ENCODE measurements at regions not wholly inside any gene's neighbourhood (a gene's known extent, or its start where the extent isn't known, plus 50 kb on each side); places are given as distances from the start of the nearest gene placed in this dataset.

DNA sequence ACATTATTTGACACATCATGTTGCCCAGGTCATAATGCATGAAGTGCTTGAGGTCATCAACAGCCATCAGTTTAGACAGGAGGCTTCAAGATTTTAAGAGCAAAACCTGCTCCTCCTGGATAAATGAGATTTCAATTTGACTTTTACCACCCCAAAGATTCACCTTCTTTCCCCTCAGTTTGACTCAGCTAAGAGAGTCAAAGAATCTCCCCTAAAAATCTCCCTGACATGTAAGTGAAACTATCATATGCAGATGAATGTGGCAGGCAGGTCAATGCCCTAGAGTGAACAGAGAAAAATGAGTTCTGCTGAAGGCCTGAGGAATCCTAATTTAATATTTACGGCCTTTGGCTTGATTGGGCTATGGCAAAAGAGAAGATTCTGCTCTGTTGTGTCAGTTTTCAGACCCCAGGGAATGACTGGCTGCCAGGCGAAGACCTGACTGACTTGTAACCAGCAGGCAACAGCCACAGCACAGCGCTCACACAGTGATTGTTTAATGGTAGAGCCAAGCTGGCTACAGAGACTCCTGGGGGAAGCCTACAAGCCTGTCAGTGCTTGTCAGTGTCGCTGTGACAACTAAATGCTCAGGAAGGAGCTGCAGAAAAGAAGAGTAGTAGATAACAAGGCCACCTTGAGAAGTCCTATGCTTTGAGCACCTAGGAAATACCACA is 491.2 kb upstream of the LRRC4C start:
- intact Hi-C loops (cut with micrococcal nuclease), result no loop called here
- H3K4me2 ChIP-seq (replicated peaks; ENCODE audit: extremely low read depth, low read length, poor library complexity, severe bottlenecking), result no peak overlapping the region
- no peaks in the 10 kb centered on the region for H3K79me2 ChIP-seq (ENCODE audit: insufficient read depth, low read length)
- Mint-ChIP-seq H3K27me3 (ENCODE audit: low read depth in 3 of 3) (no peaks in the 10 kb centered on the region), H3K27ac (no peak overlapping the region), H3K4me1 (no peaks in the 10 kb centered on the region), H3K9me3 (peaks cover 2 to 15% (median 4%) of the 10 kb centered on the region in 7 donors), H3K4me3 (no peak overlapping the region), H3K36me3 (no peaks in the 10 kb centered on the region)
- no peaks in the 10 kb centered on the region for H3K36me3 ChIP-seq (replicated peaks in 1 of 2; ENCODE audit: control insufficient read depth in 1 of 2, insufficient read depth in 2 of 2, low read length in 2 of 2)
- H2AFZ ChIP-seq (ENCODE audit: insufficient read depth, low read depth, low read length, poor library complexity, severe bottlenecking), result no peak overlapping the region
- H3K4me3 ChIP-seq (replicated peaks in 1 of 3; ENCODE audit: low read depth in 2 of 3, low read length in 3 of 3), result no peak overlapping the region
- no peaks in the 10 kb centered on the region for H3K4me1 ChIP-seq (ENCODE audit: control insufficient read depth in 1 of 2, insufficient read depth in 2 of 2, low read length in 2 of 2)
- H3K27ac ChIP-seq (ENCODE audit: low read depth in 1 of 2, low read length in 2 of 2), result no peak overlapping the region
- peaks cover 2 to 8% of the 10 kb centered on the region in 2 donors for H3K9me3 ChIP-seq (replicated peaks in 1 of 2; ENCODE audit: control insufficient read depth in 1 of 2, insufficient read depth in 1 of 2, low read length in 2 of 2)
- H4K20me1 ChIP-seq (ENCODE audit: insufficient read depth, low read length), result no peaks in the 10 kb centered on the region
- H3K27me3 ChIP-seq (ENCODE audit: control insufficient read depth in 2 of 2, insufficient read depth in 2 of 2, low read length in 2 of 2), result no peaks in the 10 kb centered on the region
- 98% methylated on average over 4 of the region's 4 CpGs for WGBS (ENCODE audit: insufficient coverage)
- DNase-seq, result no peak
- TF ChIP-seq, protein P1, sequence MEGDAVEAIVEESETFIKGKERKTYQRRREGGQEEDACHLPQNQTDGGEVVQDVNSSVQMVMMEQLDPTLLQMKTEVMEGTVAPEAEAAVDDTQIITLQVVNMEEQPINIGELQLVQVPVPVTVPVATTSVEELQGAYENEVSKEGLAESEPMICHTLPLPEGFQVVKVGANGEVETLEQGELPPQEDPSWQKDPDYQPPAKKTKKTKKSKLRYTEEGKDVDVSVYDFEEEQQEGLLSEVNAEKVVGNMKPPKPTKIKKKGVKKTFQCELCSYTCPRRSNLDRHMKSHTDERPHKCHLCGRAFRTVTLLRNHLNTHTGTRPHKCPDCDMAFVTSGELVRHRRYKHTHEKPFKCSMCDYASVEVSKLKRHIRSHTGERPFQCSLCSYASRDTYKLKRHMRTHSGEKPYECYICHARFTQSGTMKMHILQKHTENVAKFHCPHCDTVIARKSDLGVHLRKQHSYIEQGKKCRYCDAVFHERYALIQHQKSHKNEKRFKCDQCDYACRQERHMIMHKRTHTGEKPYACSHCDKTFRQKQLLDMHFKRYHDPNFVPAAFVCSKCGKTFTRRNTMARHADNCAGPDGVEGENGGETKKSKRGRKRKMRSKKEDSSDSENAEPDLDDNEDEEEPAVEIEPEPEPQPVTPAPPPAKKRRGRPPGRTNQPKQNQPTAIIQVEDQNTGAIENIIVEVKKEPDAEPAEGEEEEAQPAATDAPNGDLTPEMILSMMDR (IDR thresholded peaks at IDR 0.05), result no peak
- H3K9ac ChIP-seq (ENCODE audit: insufficient read depth, low read length, poor library complexity, severe bottlenecking), result no peak overlapping the region

DNA sequence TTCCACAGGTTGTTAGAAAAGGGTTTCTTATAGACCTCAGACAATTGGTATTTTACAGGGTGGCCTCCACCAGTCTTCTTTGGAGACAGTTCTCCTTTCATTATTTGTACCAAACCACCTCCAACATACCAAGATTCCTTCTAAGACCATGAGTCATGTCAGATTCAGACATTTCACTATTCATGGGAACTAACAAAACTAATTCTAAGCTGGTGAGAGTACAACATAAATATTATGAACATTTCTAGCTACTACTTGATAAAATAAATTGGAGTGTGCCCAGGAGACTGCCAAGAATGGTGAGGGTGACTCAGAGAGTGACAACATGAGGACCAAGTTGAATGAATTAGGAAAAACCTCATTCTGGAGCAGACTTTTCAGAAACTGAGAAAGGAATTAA is 494.6 kb upstream of the LRRC4C start:
- no peak overlapping the region for H3K9ac ChIP-seq (ENCODE audit: insufficient read depth, low read length, poor library complexity, severe bottlenecking)
- Mint-ChIP-seq H3K4me1 (no peaks in the 10 kb centered on the region), H3K36me3 (no peaks in the 10 kb centered on the region), H3K9me3 (peaks cover under 1 to 16% (median 7%) of the 10 kb centered on the region in 7 donors), H3K27ac (no peak overlapping the region), H3K4me3 (no peak overlapping the region), H3K27me3 (ENCODE audit: low read depth in 3 of 3) (no peaks in the 10 kb centered on the region)
- H3K4me2 ChIP-seq (replicated peaks; ENCODE audit: extremely low read depth, low read length, poor library complexity, severe bottlenecking), result no peak overlapping the region
- intact Hi-C loops (cut with micrococcal nuclease), result no loop called here
- H3K9me3 ChIP-seq (replicated peaks in 1 of 2; ENCODE audit: control insufficient read depth in 1 of 2, insufficient read depth in 1 of 2, low read length in 2 of 2), result peaks cover 0 to 20% of the 10 kb centered on the region in 2 donors
- DNase-seq, result no peak
- no peaks in the 10 kb centered on the region for H3K79me2 ChIP-seq (ENCODE audit: insufficient read depth, low read length)
- H3K4me1 ChIP-seq (ENCODE audit: control insufficient read depth in 1 of 2, insufficient read depth in 2 of 2, low read length in 2 of 2), result no peaks in the 10 kb centered on the region
- no peak overlapping the region for H2AFZ ChIP-seq (ENCODE audit: insufficient read depth, low read depth, low read length, poor library complexity, severe bottlenecking)
- H3K27ac ChIP-seq (ENCODE audit: low read depth in 1 of 2, low read length in 2 of 2), result no peak overlapping the region
- H3K4me3 ChIP-seq (replicated peaks in 1 of 3; ENCODE audit: low read depth in 2 of 3, low read length in 3 of 3), result no peak overlapping the region
- no peaks in the 10 kb centered on the region for H3K27me3 ChIP-seq (ENCODE audit: control insufficient read depth in 2 of 2, insufficient read depth in 2 of 2, low read length in 2 of 2)
- H3K36me3 ChIP-seq (replicated peaks in 1 of 2; ENCODE audit: control insufficient read depth in 1 of 2, insufficient read depth in 2 of 2, low read length in 2 of 2), result no peaks in the 10 kb centered on the region
- H4K20me1 ChIP-seq (ENCODE audit: insufficient read depth, low read length), result no peaks in the 10 kb centered on the region
- TF ChIP-seq, protein P1 (IDR thresholded peaks at IDR 0.05), result no peak
